PC-9 (cell line): ENCODE measurements at regions not wholly inside any gene's neighbourhood (a gene's known extent, or its start where the extent isn't known, plus 50 kb on each side); places are given as distances from the start of the nearest gene placed in this dataset.

ENCODE experiments used
- BruUV-seq: library from RNA; stranded (reverse); fragments of 400-500 nt; replicated peaks from 2 replicates; lab custom pipeline; 2021; lab: Mats Ljungman, UMichigan
- CTCF ChIA-PET: fragments of 300-600 bp; sonication (Branson Sonifier 250); formaldehyde crosslinking; loops from one replicate; lab custom pipeline; 2022; ENCODE audit warnings: antibody characterized with exemption; lab: Charles Lee
- POLR2A ChIA-PET: fragments of 300-600 bp; sonication (Branson Sonifier 250); formaldehyde crosslinking; loops from one replicate; lab custom pipeline; 2022; ENCODE audit warnings: antibody characterized with exemption; ENCODE audit not compliant: unreplicated experiment; lab: Charles Lee
- DNase-seq, 2 experiments: peaks; one replicate each; pipeline versions ENCODE4 v3.0.0 to v3.0.0-alpha.2; 2015 to 2022; ENCODE audit warnings: mixed read lengths in 1 of 2
- H2AFZ ChIP-seq: fragments of 200-600 bp; sonication (generic); 2 replicates; pipeline ENCODE4 v1.8.1; 2017; ENCODE audit warnings: antibody characterized with exemption
- H3F3A ChIP-seq: fragments of 200-600 bp; sonication (generic); 2 replicates; pipeline ENCODE4 v1.8.1; 2017; ENCODE audit warnings: antibody characterized with exemption, mild to moderate bottlenecking, low read depth; ENCODE audit not compliant: insufficient read depth
- H3K27ac ChIP-seq: fragments of 200-600 bp; sonication (generic); 2 replicates; pipeline ENCODE4 v1.6.1; 2016; ENCODE audit warnings: mixed run types
- H3K27me3 ChIP-seq: fragments of 200-600 bp; sonication (generic); 2 replicates; pipeline ENCODE4 v1.6.1; 2016; ENCODE audit warnings: low read depth, mixed run types; ENCODE audit not compliant: insufficient read depth
- H3K36me3 ChIP-seq: fragments of 200-600 bp; sonication (generic); 2 replicates; pipeline ENCODE4 v1.6.1; 2016; ENCODE audit warnings: low read depth, mixed run types
- H3K4me1 ChIP-seq: fragments of 200-600 bp; sonication (generic); replicated peaks from 2 replicates; pipeline ENCODE4 v1.6.1; 2016; ENCODE audit warnings: mixed run types; ENCODE audit not compliant: insufficient read depth
- H3K4me2 ChIP-seq: fragments of 200-600 bp; sonication (generic); 2 replicates; pipeline ENCODE4 v1.6.1; 2017; ENCODE audit warnings: mixed run types
- H3K4me3 ChIP-seq: fragments of 200-600 bp; sonication (generic); 2 replicates; pipeline ENCODE4 v1.6.1; 2016; ENCODE audit warnings: mixed run types
- H3K79me2 ChIP-seq: fragments of 200-600 bp; sonication (generic); 2 replicates; pipeline ENCODE4 v1.6.1; 2017; ENCODE audit warnings: low read depth, mixed run types
- H3K9me2 ChIP-seq: fragments of 200-600 bp; sonication (generic); 2 replicates; pipeline ENCODE4 v1.8.1; 2017; ENCODE audit warnings: mild to moderate bottlenecking; ENCODE audit not compliant: insufficient read depth
- H3K9me3 ChIP-seq: fragments of 200-600 bp; sonication (generic); 2 replicates; pipeline ENCODE4 v1.8.1; 2016; ENCODE audit warnings: low read depth; ENCODE audit not compliant: insufficient read depth
- H4K20me1 ChIP-seq: fragments of 200-600 bp; sonication (generic); 2 replicates; pipeline ENCODE4 v1.8.1; 2017; ENCODE audit not compliant: insufficient read depth
- CTCF ChIP-seq: fragments of 200-600 bp; sonication (generic); conservative IDR thresholded peaks from 2 replicates; pipeline ENCODE4 v1.6.1; 2017; ENCODE audit warnings: mixed run types, antibody characterized with exemption, mild to moderate bottlenecking, moderate library complexity
- EZH2 ChIP-seq: fragments of 200-600 bp; sonication (generic); IDR thresholded peaks from 2 replicates; pipeline ENCODE4 v1.8.0; 2017; ENCODE audit warnings: antibody characterized with exemption, low read depth
- intact Hi-C: fragments of 100-400 bp; cut with micrococcal nuclease; formaldehyde crosslinking; loops from one replicate; pipeline ENCODE4 v1.10.0; 2022; ENCODE audit not compliant: unreplicated experiment

- Histone ChIP-seq H2AFZ (no peak overlapping the region), H3K4me3 (no peak overlapping the region), H3F3A (no peaks in the 10 kb centered on the region), H3K27ac (no peak overlapping the region), H4K20me1 (no peaks in the 10 kb centered on the region), H3K79me2 (no peaks in the 10 kb centered on the region), H3K9me3 (no peaks in the 10 kb centered on the region), H3K9me2 (no peaks in the 10 kb centered on the region), H3K36me3 (no peaks in the 10 kb centered on the region), H3K4me2 (no peak overlapping the region), H3K4me1 (no peaks in the 10 kb centered on the region), H3K27me3 (no peaks in the 10 kb centered on the region)
- TF ChIP-seq CTCF (no peak), EZH2 (no peak)
- CTCF ChIA-PET: no interaction called here
- POLR2A ChIA-PET: interaction anchor here (0.7 kb wide), 1 partner anchor 1035 kb away, joined by 9 read pairs; no protein-coding TSS in a partner anchor
- intact Hi-C loops: no loop called here
- no peak for DNase-seq
- BruUV-seq: no TSS peak
Measured at GRCh38 chr2:118333664-118334063, 245.4 kb downstream of the INSIG2 start.

- H3K27me3 ChIP-seq: no peaks in the 10 kb centered on the region
- H2AFZ ChIP-seq: no peak overlapping the region
- H3K4me2 ChIP-seq: no peak overlapping the region
- TF ChIP-seq CTCF (no peak), EZH2 (no peak)
- H3K9me2 ChIP-seq: no peaks in the 10 kb centered on the region
- H3K27ac ChIP-seq: no peak overlapping the region
- H3K9me3 ChIP-seq: no peaks in the 10 kb centered on the region
- BruUV-seq: no TSS peak
- intact Hi-C loops: no loop called here
- H3K79me2 ChIP-seq: no peaks in the 10 kb centered on the region
- ChIA-PET POLR2A (no interaction called here), CTCF (no interaction called here)
- H3K36me3 ChIP-seq: no peaks in the 10 kb centered on the region
- H3K4me3 ChIP-seq: no peak overlapping the region
- H4K20me1 ChIP-seq: no peaks in the 10 kb centered on the region
- H3K4me1 ChIP-seq: peaks cover 31% of the 10 kb centered on the region
- DNase-seq: no peak
- peaks cover 24% of the 10 kb centered on the region for H3F3A ChIP-seq
Measured at GRCh38 chr2:118325321-118325955, 237.2 kb downstream of the INSIG2 start.

- CTCF ChIA-PET: no interaction called here
- peak in 1 of 2 experiments; percentile 41 for DNase-seq
- Histone ChIP-seq H3K27me3 (no peaks in the 10 kb centered on the region), H3K4me1 (peaks cover 40% of the 10 kb centered on the region), H4K20me1 (no peaks in the 10 kb centered on the region), H3K4me2 (peak overlapping the region; percentile 64), H3K9me3 (no peaks in the 10 kb centered on the region), H3K9me2 (no peaks in the 10 kb centered on the region), H3K4me3 (no peak overlapping the region), H3K79me2 (no peaks in the 10 kb centered on the region), H3K36me3 (no peaks in the 10 kb centered on the region), H2AFZ (no peak overlapping the region), H3F3A (peaks cover 24% of the 10 kb centered on the region), H3K27ac (peak overlapping the region; percentile 33)
- TF ChIP-seq EZH2 (no peak), CTCF (no peak)
- POLR2A ChIA-PET: no interaction called here
- intact Hi-C loops: no loop called here
- BruUV-seq: no TSS peak
Measured at GRCh38 chr2:118322406-118322805, 234.1 kb downstream of the INSIG2 start.
